ENCODE measurements at regions not wholly inside any gene's neighbourhood (a gene's known extent, or its start where the extent isn't known, plus 50 kb on each side); places are given as distances from the start of the nearest gene placed in this dataset.

GRCh38 chr10:84047258-84048010, 91.9 kb upstream of the GHITM start:
- TF ChIP-seq, protein P1, sequence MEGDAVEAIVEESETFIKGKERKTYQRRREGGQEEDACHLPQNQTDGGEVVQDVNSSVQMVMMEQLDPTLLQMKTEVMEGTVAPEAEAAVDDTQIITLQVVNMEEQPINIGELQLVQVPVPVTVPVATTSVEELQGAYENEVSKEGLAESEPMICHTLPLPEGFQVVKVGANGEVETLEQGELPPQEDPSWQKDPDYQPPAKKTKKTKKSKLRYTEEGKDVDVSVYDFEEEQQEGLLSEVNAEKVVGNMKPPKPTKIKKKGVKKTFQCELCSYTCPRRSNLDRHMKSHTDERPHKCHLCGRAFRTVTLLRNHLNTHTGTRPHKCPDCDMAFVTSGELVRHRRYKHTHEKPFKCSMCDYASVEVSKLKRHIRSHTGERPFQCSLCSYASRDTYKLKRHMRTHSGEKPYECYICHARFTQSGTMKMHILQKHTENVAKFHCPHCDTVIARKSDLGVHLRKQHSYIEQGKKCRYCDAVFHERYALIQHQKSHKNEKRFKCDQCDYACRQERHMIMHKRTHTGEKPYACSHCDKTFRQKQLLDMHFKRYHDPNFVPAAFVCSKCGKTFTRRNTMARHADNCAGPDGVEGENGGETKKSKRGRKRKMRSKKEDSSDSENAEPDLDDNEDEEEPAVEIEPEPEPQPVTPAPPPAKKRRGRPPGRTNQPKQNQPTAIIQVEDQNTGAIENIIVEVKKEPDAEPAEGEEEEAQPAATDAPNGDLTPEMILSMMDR (IDR thresholded peaks at IDR 0.05) = no peak
- TF ChIP-seq POLR2A (IDR thresholded peaks at IDR 0.05) = no peak

Data from thyroid gland (tissue), 4 donors.